Posterior vena cava (tissue), 2 donors: ENCODE measurements at regions not wholly inside any gene's neighbourhood (a gene's known extent, or its start where the extent isn't known, plus 50 kb on each side); places are given as distances from the start of the nearest gene placed in this dataset.
A peak's percentile ranks its signal among the peaks of the same experiment; 100 is the strongest.

Experiments
- DNase-seq: peaks from one replicate; pipeline ENCODE4 v3.0.0-alpha.2; 2020; ENCODE audit warnings: low spot score
- intact Hi-C, 2 donors: fragments of 100-400 bp; cut with DNase I; formaldehyde crosslinking; loops; one replicate each; pipeline versions ENCODE4 v1.14.1 to v1.14.2; 2022 to 2023
- donor health status: DM: yes; HTN: yes; CAD: no.
- donor health status: DM: yes; HTN: yes; CAD: no.

DNA sequence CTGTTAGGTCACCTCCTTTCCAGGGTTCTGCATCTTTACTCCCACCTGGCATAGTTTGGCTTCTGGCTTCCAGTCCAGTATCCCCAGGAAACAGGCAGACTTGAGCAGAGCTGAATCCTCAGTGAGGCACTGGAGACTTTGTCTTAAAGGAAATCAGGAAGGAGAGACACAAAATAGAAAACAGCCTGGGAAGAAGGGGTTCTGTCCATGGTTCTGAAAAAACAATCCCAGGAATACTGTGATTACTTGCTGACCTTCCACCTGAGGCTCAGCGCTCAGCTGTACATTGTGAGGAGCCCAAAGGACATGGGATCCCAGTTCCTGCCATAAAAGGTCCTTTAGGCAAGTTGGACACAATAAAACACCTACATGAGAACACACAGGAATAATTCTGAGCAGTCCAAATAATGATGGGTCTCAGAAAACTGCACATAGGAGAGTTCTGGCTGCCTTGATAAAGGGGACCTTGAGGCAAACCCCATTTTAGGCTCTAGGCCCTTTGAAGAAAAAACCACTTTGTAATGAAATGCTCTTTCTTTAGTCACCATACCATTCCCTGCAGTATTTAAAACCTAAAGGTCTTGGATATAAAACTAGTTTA lies 81.4 kb upstream of the CRHR1 start:
- DNase-seq: peak; percentile 4
- intact Hi-C loops: no loop called here

DNA sequence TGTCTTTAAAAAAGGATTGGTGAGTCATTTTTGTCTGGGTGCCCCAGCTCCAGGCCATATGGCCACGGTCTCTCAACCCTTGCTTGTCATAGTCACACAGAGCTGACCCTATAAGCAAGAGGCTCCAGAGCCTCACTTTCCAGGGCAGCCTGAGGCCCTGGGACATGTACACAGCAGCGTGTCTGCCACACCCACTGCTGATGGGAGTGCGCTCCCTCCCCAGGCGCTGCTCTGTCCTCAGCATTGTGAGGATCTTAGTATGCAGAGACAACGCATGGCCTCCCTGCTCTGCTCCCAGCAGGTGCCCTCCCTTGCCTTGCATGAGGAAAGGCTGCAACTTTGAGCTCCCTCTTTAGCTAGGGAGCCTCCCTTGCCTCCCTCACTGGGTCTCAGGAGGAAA lies 80.8 kb upstream of the CRHR1 start:
- intact Hi-C loops: no loop called here
- DNase-seq: peak; percentile 45

DNA sequence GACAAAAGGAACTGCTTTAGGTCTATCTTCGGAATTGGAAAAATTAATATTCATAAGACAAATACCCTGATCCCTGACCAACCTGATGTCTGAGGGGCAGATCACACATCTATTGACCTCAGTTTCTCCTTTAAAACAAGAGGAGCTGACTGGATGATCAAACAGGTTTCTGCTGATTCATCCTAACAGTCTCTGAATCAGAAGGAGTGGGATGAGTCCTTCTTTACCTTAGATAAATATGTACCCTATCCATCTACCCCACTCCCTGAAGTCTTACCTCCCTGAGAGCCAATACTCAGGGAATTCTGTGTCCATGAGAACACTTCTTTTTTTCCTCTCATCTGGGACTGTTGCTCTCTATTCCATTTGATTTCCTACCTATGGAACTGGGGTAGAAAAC lies 80.3 kb upstream of the CRHR1 start:
- no peak for DNase-seq
- intact Hi-C loops: no loop called here

DNA sequence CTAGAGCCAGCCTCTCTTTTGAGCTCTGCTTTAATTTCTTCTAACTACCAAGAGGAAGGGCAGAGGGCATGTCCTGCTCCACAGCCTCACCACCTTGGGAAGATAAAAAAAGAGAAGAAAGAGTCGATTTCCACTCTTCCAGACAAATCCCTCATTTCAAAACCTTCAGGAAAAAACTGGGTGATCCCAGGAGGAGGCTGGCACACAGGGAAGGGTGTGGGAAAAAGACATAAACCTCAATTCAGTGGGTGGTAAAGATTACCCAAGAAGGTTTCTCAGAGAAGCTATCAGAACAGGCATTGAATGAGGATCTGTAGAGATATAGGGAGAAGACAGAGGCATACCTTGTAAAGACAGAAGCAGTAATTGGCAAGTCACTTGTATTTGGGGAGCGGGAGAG lies 79.9 kb upstream of the CRHR1 start:
- DNase-seq: no peak
- intact Hi-C loops: no loop called here

DNA sequence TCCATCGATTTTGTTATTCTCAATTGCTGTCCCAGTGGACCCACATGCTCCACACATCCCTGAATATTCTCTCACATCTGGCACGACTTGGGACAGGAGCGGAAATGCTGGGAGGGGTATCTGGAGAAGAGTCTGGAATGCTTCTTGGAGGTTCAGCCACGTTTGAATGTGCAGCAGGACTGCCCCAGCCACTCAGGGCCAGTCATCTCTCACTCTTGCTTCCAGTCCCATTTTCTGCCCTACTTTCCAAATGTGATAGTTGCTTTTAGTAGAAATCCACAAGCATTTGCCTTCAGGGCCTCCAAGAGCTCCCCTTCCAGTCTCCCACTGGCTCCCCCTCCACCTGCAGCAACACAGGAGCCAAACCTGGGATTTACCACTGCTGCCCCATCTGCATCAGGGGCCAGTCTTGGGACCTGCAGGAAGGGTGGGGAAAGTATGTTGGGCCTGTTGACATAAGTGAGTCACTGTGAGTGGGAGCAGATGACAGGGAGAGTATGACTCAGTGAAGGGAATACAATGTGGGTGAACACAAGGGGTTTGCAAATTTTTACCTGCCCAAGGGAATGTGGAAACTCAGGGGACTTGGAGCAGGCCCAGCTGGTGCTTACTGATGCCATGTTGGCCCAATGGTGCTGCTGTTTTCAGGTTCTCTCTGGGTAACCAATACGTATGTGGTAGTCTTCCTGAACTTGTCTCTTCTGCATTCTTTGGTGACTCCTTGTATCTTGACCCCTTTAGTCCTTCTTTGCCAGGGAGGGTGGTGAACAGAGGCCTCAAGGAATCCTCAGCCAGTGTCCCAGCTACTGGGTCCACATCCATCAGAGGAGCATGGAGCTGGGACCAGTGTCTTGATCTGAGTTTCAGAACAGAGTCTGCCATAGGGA lies 78.8 kb upstream of the CRHR1 start:
- intact Hi-C loops: no loop called here

DNA sequence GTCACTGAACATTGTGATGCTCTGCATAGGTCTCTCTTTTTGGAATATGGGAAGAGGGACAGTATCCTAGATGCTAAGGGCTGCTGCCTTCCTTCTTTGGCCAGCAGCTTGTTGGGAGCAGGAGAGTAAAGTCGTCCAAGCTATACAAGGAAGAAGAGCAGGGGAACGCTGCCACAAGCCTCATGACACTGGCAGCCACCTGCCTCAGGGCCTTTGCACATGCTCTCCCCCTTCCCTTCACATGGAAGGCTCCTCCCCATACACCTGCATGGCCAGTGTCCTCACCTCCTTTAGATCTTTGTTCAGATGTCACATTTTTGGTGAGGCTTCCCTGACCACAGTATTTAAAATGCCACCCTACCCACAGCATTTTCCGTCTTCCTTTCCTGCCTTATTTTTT lies 78.1 kb upstream of the CRHR1 start:
- peak; percentile 28 for DNase-seq
- intact Hi-C loops: no loop called here

More for the DNA sequence above, 78.8 kb upstream of the CRHR1 start:
- peak; percentile 36 for DNase-seq

DNA sequence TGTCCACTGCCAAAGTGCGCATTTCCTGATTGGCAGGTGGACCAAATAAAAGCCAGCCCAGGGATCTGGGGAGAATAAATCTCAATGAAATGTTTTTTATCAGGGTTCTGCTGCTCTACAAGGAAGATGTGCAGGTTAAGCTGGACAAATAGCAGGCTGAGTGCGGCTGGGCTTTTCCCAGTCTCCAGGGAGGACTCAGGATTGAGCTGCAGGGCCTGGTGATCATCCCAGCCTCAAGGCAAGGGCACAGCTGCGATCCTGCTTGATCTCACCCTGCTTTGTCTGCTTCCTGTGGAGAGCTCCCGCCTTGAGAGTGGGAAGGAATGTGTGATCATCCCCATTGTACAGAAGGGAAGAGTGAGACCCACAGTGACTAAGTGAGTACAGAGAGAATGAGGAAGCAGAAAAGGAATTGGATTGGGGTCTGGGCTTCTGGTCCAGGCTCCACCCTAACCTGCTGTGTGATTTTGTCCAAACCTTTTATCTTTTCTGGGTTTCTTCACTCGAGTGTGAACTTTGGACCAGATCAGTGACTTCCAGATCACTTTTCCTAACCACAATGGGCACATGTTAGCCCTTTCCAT lies 75.3 kb upstream of the CRHR1 start:
- peak; percentile 58 for DNase-seq
- intact Hi-C loops: no loop called here

DNA sequence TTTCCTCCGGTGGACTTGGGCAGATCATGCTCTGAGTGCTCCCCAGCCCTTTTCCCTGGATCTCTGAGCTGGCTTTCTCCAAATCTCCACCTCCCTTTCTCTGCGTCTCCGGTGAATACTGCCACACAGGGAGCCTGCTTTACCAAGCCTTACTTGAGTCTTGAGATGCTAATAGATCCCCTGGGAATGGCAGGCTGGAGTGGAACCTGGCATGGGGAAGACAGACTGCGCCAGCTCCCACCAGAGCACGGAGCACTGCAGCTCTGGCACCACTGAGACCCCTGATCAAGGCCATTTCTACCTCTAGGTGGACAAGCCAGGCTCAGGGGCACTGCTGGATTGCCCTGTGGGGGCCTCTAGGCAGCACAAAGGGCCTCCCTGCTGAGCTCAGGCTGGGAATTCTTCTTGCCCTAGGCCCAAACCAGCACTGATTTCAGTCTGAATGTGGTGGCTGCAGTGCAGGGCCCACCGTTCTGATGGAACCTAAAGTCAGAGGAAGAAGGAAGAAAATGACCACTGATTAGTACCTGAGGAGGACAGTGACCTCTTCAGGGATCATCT lies 74.3 kb upstream of the CRHR1 start:
- DNase-seq: peak; percentile 37
- intact Hi-C loops: no loop called here

DNA sequence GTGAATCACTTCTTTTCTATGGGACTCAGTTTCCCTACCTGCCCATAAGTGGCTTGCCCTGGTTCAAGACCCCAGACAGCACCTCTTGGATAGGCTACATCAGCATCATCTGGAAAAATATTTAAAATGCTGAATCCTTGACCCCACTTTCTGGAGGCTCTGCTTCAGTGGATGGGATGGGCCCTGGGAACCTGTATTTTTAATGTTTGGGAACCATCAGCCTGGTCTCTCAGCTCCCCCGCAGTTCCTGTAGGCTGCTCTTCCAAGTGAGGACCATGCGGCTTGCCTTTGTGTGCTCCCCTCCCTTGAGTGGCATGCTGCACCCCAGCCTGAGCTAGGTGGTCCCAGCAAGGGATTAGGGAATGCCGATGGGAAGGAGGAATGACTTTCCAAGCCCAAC lies 68.3 kb upstream of the CRHR1 start:
- intact Hi-C loops: no loop called here
- DNase-seq: no peak

DNA sequence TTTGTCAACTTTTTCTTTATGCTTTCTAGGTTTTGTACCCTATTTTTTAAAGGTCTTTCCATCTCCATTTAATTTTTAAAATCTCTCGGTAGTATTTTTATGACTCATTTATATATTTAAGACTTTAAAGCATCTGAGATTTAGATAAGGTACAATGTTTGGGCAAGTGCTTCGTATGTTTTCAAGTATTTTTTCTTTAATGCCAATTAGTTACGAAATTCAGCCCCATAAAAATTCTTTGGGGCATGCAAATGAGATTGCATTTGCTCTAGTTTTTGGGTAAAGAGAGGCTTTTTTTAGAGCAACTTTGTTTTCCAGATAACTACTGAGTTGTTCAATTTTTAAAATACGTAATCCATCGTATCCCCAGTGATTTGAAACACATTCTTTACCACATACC lies 65.3 kb upstream of the CRHR1 start:
- intact Hi-C loops: no loop called here
- no peak for DNase-seq

DNA sequence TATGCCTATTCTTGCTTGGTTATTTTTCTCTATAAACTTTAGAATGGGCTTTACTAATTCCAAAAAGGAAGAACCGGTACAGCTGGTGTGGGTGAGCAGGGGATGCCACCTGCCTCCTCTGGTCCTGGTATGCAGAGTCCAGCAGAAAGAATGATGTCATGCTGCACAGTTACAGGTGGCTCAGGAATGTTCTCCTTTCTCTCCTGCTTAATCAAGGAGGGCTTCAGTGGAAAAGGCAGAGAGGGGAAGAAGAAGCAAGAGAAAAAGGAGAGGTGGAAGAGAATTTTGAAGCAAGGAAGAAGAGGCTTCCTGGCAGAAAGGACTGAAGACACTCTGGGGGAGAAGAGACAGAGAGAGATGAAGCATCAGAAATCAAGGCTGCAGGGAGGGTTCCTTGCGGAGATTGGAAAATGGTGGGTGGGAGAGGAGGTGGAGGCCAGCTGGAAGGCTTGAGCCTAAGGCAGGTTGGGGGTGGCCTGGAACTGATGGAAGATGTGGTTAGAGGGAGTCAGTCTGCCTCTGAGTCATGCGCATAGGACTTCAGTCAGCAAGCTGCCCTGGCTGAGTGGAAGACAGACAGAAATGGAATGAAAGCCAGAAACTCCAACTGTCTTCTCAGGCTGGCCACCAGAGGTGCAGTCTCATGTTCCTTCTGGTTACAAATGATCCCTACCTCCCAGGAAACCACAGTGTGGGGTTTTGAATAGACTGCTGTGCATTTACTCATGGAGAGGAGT lies 64.6 kb upstream of the CRHR1 start:
- intact Hi-C loops: no loop called here
- DNase-seq: no peak

DNA sequence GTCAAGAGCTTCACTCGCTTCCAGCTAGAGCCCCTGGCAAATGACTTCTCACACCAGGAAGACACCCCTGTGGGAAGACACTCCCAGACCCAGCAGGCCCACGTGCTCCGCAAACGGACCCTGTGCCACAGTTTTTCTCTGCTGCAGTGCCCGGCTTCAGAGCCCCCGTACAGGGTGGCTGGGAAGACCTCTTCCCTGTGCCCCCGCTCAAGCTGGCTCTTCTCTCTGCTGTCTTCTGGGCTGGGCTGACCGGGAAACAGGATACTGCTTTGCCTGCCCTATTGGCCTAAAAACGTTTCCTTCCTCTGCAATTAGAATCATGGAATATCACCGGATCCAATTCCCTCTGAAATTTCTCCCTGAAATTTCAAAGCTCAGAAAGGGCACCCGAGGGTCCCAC lies 63.7 kb upstream of the CRHR1 start:
- intact Hi-C loops: no loop called here

DNA sequence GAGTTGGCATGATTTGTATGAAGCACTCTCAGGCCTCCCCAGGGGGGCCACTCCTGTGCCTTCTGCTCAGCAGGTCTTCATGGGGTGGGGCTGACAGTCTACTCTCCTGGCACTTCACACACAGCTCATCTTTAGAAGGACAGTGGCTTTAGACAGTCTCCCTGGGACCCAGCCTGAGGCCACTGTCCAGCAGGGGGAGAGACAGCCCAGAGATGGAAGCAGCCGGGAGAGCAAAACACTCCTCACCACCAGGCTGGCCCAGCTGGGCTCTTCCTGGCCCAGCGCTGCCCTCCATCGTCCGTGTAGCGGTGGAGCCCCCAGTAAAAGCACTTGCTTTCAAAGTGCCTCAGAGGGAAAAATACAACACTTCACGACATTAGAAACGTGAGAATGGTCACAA lies 62.0 kb upstream of the CRHR1 start:
- intact Hi-C loops: no loop called here
- DNase-seq: no peak

More for the DNA sequence above, 63.7 kb upstream of the CRHR1 start:
- DNase-seq: no peak

DNA sequence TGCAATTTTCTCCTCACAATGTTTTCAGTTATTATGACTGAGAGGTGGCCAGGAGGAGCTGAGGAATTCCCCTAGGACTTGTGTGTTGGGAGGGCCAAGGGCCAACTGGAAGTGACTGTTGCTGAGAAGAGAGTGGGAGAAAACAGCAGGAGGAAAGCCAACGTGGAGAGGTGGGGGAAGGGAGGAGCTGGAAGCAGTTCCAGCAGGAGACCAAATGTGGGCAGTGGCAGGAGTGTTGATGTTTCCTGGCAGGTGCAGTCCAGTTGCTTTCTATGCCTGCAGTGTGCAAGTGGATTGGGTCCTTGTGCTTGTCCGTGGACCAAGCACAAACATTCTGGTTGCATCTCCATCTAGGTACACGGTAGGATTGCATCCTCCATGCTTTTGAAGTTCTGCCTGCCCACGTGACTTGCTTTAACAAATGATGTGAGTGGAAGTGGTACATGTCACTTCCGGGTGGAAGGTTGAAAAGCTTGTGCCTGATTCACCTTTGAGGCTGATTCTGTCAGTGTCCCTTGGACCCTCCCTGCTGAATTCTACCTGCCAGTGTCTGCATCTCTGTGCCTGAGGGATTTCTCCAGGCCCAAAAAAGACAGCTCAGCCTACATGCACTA lies 54.7 kb upstream of the CRHR1 start:
- intact Hi-C loops: no loop called here
- DNase-seq: peak; percentile 7

DNA sequence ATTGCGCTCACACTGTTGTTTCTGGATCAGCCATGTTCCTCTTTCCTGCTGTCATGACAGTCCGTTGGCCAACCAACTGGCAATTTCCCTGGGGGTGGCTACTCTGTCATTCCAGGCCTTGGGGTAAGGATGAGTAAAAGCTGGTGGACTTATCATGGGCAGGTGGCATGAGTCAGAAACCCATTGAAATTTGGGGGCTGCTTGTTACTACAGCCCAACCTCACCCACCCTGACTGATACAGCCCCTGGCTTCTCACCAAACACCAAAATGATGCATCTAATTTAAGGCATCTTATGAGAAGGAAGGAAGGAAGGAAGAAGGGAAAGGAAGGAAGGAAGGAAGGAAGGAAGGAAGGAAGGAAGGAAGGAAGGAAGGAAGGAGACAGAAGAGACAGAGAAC lies 53.9 kb upstream of the CRHR1 start:
- DNase-seq: peak; percentile 6
- intact Hi-C loops: no loop called here

DNA sequence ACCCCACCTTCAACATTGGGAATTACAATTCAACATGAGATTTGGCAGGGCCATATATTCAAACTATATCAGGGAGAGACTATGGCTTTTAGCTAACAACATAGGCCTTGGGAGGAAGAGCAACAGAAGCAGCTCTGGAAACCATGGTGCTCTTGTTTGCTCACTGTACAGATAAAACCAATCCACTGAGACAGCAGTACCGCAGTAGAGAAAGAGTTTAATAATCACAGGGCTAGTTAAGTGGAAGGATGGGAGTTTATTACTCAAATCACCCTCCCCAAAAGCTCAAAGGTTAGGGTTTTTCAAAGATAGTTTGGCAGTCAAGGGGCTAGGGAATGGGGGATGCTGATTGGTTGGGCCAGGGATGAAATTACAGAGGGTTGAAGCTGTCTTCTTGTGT lies 52.7 kb upstream of the CRHR1 start:
- intact Hi-C loops: no loop called here

DNA sequence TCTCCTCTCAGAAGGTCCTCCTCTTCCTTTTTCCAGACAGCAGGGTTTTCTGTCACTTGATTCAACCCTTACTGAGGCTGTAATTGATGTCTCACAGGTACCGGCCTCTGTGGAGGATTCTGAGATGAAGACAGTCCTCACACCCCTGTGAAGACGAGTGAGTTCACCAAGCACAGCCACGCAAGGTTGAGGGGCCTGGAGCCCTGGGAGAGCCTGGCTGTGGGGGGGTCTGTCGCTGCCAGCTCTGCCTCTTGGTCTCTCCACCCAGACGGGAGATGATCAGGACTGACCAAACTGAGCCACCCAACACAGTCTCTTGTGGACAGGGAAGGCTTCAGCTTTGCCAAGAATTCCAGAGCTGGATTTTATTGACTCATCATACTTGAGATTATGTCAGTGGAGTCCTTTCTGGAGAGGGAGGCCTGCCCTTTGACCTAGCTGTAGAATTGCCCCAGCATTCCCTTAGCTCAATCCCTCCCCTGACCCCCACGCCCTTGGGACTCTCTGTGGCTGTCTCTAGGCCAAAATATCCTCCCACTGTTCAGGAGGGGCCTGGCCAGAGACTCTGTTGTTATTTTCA lies 51.1 kb upstream of the CRHR1 start:
- DNase-seq: peak; percentile 14
- intact Hi-C loops: no loop called here

More for the DNA sequence above, 52.7 kb upstream of the CRHR1 start:
- no peak for DNase-seq

DNA sequence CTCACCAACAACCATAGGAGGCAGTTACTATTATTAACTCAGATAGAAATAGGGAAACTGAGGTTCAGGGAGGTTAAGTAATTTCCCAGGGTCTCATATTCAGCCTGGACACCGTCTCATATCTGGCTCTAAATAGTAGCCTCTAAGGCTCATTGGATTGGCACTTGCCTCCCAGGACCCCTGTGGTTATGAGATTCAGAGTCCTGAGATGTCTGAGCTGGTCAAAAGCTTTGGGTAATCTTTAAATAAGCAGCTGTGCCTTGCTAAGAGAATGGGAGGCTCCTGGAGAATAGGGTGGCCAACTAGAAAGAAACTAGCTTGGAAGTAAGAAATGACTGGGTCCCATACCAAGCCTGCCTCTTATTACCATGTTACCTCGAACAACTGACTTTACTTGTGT lies 50.3 kb upstream of the CRHR1 start:
- intact Hi-C loops: no loop called here
- DNase-seq: no peak
